ENCODE measurements at regions not wholly inside any gene's neighbourhood (a gene's known extent, or its start where the extent isn't known, plus 50 kb on each side); places are given as distances from the start of the nearest gene placed in this dataset.

GRCh38 chr22:22814666-22815396, 72.8 kb upstream of the IGLL5 start:
- peaks cover 75% of the 10 kb centered on the region for H3K4me1 ChIP-seq (ENCODE audit: low read depth, poor library complexity, severe bottlenecking)
- H2AFZ ChIP-seq (ENCODE audit: low read depth) = peak overlapping the region; percentile 12; the same call in 1 of the 2 replicates
- no peaks in the 10 kb centered on the region for H3K79me2 ChIP-seq (ENCODE audit: insufficient read depth, low read depth)
- H3K4me2 ChIP-seq = peak overlapping the region; percentile 65; the same call in 1 of the 2 replicates
- H4K20me1 ChIP-seq (ENCODE audit: insufficient read depth) = no peaks in the 10 kb centered on the region
- H3K4me3 ChIP-seq (IDR thresholded peaks at IDR 0.05; ENCODE audit: insufficient read depth, low read depth, low read length) = no peak overlapping the region
- no peaks in the 10 kb centered on the region for H3K27me3 ChIP-seq (ENCODE audit: insufficient read depth, low read depth)
- no peaks in the 10 kb centered on the region for H3K36me3 ChIP-seq (ENCODE audit: insufficient read depth)
- no peak for TF ChIP-seq CTCF (conservative IDR thresholded peaks at IDR 0.05; ENCODE audit: low read depth, low read length)
- H3K9ac ChIP-seq = no peak overlapping the region; the same call in 1 of the 2 replicates
- H3K27ac ChIP-seq = peak overlapping the region; percentile 11; the same call in 1 of the 2 replicates

GRCh38 chr22:22815397-22816170, 72.0 kb upstream of the IGLL5 start:
- Histone ChIP-seq H3K9ac (no peak overlapping the region; the same call in 1 of the 2 replicates), H3K27ac (peak overlapping the region; percentile 11; the same call in 1 of the 2 replicates), H3K4me2 (peak overlapping the region; percentile 65), H3K79me2 (ENCODE audit: insufficient read depth, low read depth) (no peaks in the 10 kb centered on the region), H3K4me1 (ENCODE audit: low read depth, poor library complexity, severe bottlenecking) (peaks cover 75% of the 10 kb centered on the region), H2AFZ (ENCODE audit: low read depth) (peak overlapping the region; percentile 12; the same call in 1 of the 2 replicates), H4K20me1 (ENCODE audit: insufficient read depth) (no peaks in the 10 kb centered on the region), H3K27me3 (ENCODE audit: insufficient read depth, low read depth) (no peaks in the 10 kb centered on the region), H3K36me3 (ENCODE audit: insufficient read depth) (no peaks in the 10 kb centered on the region), H3K4me3 (IDR thresholded peaks at IDR 0.05; ENCODE audit: insufficient read depth, low read depth, low read length) (no peak overlapping the region)
- TF ChIP-seq CTCF (conservative IDR thresholded peaks at IDR 0.05; ENCODE audit: low read depth, low read length) = no peak

GRCh38 chr22:22816171-22816514, 71.5 kb upstream of the IGLL5 start:
- no peaks in the 10 kb centered on the region for H3K79me2 ChIP-seq (ENCODE audit: insufficient read depth, low read depth)
- H3K4me2 ChIP-seq = peak overlapping the region; percentile 65
- H3K4me1 ChIP-seq (ENCODE audit: low read depth, poor library complexity, severe bottlenecking) = peaks cover 76% of the 10 kb centered on the region
- no peaks in the 10 kb centered on the region for H3K36me3 ChIP-seq (ENCODE audit: insufficient read depth)
- H3K9ac ChIP-seq = no peak overlapping the region
- H3K27me3 ChIP-seq (ENCODE audit: insufficient read depth, low read depth) = no peaks in the 10 kb centered on the region
- TF ChIP-seq CTCF (conservative IDR thresholded peaks at IDR 0.05; ENCODE audit: low read depth, low read length) = no peak
- no peak overlapping the region; the same call in 1 of the 2 replicates for H2AFZ ChIP-seq (ENCODE audit: low read depth)
- H4K20me1 ChIP-seq (ENCODE audit: insufficient read depth) = no peaks in the 10 kb centered on the region
- no peak overlapping the region; the same call in 1 of the 2 replicates for H3K27ac ChIP-seq
- H3K4me3 ChIP-seq (IDR thresholded peaks at IDR 0.05; ENCODE audit: insufficient read depth, low read depth, low read length) = no peak overlapping the region

GRCh38 chr22:22816766-22817410, 70.7 kb upstream of the IGLL5 start:
- no peak for TF ChIP-seq CTCF (conservative IDR thresholded peaks at IDR 0.05; ENCODE audit: low read depth, low read length)
- peak overlapping the region; percentile 100; the same call in 1 of the 2 replicates for H3K4me2 ChIP-seq
- H3K9ac ChIP-seq = no peak overlapping the region; the same call in 1 of the 2 replicates
- no peak overlapping the region for H2AFZ ChIP-seq (ENCODE audit: low read depth)
- H4K20me1 ChIP-seq (ENCODE audit: insufficient read depth) = no peaks in the 10 kb centered on the region
- peaks cover 79% of the 10 kb centered on the region for H3K4me1 ChIP-seq (ENCODE audit: low read depth, poor library complexity, severe bottlenecking)
- no peaks in the 10 kb centered on the region for H3K27me3 ChIP-seq (ENCODE audit: insufficient read depth, low read depth)
- H3K4me3 ChIP-seq (IDR thresholded peaks at IDR 0.05; ENCODE audit: insufficient read depth, low read depth, low read length) = no peak overlapping the region
- H3K36me3 ChIP-seq (ENCODE audit: insufficient read depth) = no peaks in the 10 kb centered on the region
- no peaks in the 10 kb centered on the region for H3K79me2 ChIP-seq (ENCODE audit: insufficient read depth, low read depth)
- peak overlapping the region; percentile 79; the same call in 1 of the 2 replicates for H3K27ac ChIP-seq
